Activated CD4-positive, alpha-beta T cell treated with anti-CD3 and anti-CD28 coated beads, Interleukin-2, amount 10 ng/mL, durations not matched to agents 24 days and 14 days (primary cell): ENCODE measurements at regions not wholly inside any gene's neighbourhood (a gene's known extent, or its start where the extent isn't known, plus 50 kb on each side); places are given as distances from the start of the nearest gene placed in this dataset.
A peak's percentile ranks its signal among the peaks of the same experiment; 100 is the strongest.

Experiments used
- DNase-seq: peaks from one replicate; pipeline ENCODE4 v3.0.0; 2022
- H3K27ac Mint-ChIP-seq: one replicate; pipeline ENCODE4 v1.8.0; 2022; ENCODE audit warnings: mild to moderate bottlenecking, mixed read lengths
- H3K27me3 Mint-ChIP-seq: one replicate; pipeline ENCODE4 v1.8.0; 2022; ENCODE audit warnings: mixed read lengths
- H3K36me3 Mint-ChIP-seq: one replicate; pipeline ENCODE4 v1.8.0; 2022; ENCODE audit warnings: low read depth, mild to moderate bottlenecking, mixed read lengths
- H3K4me1 Mint-ChIP-seq: one replicate; pipeline ENCODE4 v1.8.0; 2021; ENCODE audit warnings: mixed read lengths
- H3K4me3 Mint-ChIP-seq: one replicate; pipeline ENCODE4 v1.8.0; 2022; ENCODE audit warnings: mild to moderate bottlenecking, moderate library complexity, mixed read lengths
- H3K9me3 Mint-ChIP-seq: one replicate; pipeline ENCODE4 v1.8.0; 2021; ENCODE audit warnings: mixed read lengths
- intact Hi-C: fragments of 100-400 bp; cut with micrococcal nuclease; formaldehyde crosslinking; loops from one replicate; pipeline ENCODE4 v1.15.1; 2023

- no peaks in the 10 kb centered on the region for H3K4me1 Mint-ChIP-seq
- intact Hi-C loops: no loop called here
- peaks cover 2% of the 10 kb centered on the region for H3K27me3 Mint-ChIP-seq
- no peak overlapping the region for H3K4me3 Mint-ChIP-seq
- no peak overlapping the region for H3K27ac Mint-ChIP-seq
- no peak for DNase-seq
- H3K36me3 Mint-ChIP-seq: no peaks in the 10 kb centered on the region
- peaks cover 21% of the 10 kb centered on the region for H3K9me3 Mint-ChIP-seq
These were observed 244.7 kb downstream of the TMEM167A start for GRCh38 chr5:82832445-82832844.

GRCh38 chr5:82828211-82828610 is 249.0 kb downstream of the TMEM167A start:
- Mint-ChIP-seq H3K4me1 (no peaks in the 10 kb centered on the region), H3K4me3 (no peak overlapping the region), H3K36me3 (no peaks in the 10 kb centered on the region), H3K27me3 (no peaks in the 10 kb centered on the region), H3K27ac (no peak overlapping the region), H3K9me3 (no peaks in the 10 kb centered on the region)
- intact Hi-C loops: no loop called here
- DNase-seq: no peak

- Mint-ChIP-seq H3K9me3 (no peaks in the 10 kb centered on the region), H3K36me3 (no peaks in the 10 kb centered on the region), H3K27ac (no peak overlapping the region), H3K4me3 (no peak overlapping the region), H3K4me1 (no peaks in the 10 kb centered on the region), H3K27me3 (no peaks in the 10 kb centered on the region)
- intact Hi-C loops: no loop called here
- DNase-seq: no peak
These were observed 249.5 kb downstream of the TMEM167A start for GRCh38 chr5:82827651-82828050.

DNA sequence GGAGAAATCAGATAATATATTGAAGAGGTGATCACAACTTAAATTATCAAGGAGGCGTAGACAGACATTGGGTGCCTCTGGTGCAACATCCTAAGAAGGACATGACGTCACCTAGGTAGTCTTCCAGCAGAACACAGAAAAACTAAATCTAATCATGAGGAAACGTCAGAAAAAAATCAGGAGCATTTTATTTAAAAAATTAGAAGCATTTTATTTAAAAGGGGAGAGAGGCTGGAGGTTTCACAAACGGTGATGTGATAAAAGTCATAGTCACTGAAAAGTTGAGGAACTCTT is 254.6 kb downstream of the TMEM167A start:
- Mint-ChIP-seq H3K27ac (no peak overlapping the region), H3K4me3 (no peak overlapping the region), H3K4me1 (peaks cover 10% of the 10 kb centered on the region), H3K9me3 (no peaks in the 10 kb centered on the region), H3K36me3 (no peaks in the 10 kb centered on the region), H3K27me3 (no peaks in the 10 kb centered on the region)
- no peak for DNase-seq
- intact Hi-C loops: no loop called here

GRCh38 chr5:82821846-82822633 is 255.2 kb downstream of the TMEM167A start:
- peaks cover 10% of the 10 kb centered on the region for H3K4me1 Mint-ChIP-seq
- intact Hi-C loops: no loop called here
- H3K36me3 Mint-ChIP-seq: no peaks in the 10 kb centered on the region
- no peak overlapping the region for H3K27ac Mint-ChIP-seq
- DNase-seq: no peak
- no peak overlapping the region for H3K4me3 Mint-ChIP-seq
- no peaks in the 10 kb centered on the region for H3K9me3 Mint-ChIP-seq
- H3K27me3 Mint-ChIP-seq: no peaks in the 10 kb centered on the region

DNA sequence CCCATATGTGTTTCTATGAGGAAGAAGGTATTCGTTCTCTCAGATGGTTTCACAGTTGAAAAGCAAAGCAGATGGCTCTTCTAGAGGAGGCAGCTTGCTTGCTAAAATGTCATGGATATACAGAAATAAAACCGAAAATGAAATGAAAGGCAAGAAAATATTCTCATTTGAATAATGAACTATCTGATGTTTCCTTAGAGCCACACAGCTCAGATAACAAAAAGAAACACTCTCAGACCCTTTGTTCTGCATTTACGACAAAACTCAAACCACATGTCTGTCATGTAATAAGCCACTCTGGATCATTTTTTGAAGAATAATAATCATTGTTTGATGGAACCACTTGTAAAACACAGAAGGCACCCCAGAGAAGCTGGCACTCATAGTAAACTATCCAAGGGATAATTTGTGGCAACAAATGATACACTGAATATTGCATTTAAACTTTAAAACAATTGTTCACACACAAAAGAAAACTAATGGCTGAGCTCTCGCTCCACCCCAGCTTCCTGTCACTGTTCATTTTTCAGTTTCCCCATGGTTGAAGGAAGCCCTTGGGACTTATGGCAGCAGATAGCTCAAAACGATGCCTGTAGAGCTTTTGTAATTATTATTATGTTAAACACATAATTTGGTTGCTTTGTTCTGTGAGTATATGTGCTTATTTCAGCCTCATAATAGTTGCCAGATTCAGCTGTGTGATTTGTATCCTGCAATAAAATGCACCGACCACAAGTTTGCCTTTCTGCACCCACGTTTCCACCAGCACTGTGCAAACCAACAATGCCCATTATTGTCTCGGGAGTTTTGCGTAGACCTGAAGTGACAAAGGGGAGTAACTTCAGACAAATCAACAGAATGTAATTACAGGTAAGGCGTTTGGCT is 256.0 kb downstream of the TMEM167A start:
- Mint-ChIP-seq H3K36me3 (no peaks in the 10 kb centered on the region), H3K27ac (no peak overlapping the region), H3K9me3 (no peaks in the 10 kb centered on the region), H3K27me3 (no peaks in the 10 kb centered on the region), H3K4me1 (peaks cover 10% of the 10 kb centered on the region), H3K4me3 (peak overlapping the region; percentile 36)
- no peak for DNase-seq
- intact Hi-C loops: no loop called here

- DNase-seq: no peak
- H3K27me3 Mint-ChIP-seq: no peaks in the 10 kb centered on the region
- no peaks in the 10 kb centered on the region for H3K9me3 Mint-ChIP-seq
- no peak overlapping the region for H3K4me3 Mint-ChIP-seq
- H3K36me3 Mint-ChIP-seq: no peaks in the 10 kb centered on the region
- intact Hi-C loops: no loop called here
- no peak overlapping the region for H3K27ac Mint-ChIP-seq
- peaks cover 10% of the 10 kb centered on the region for H3K4me1 Mint-ChIP-seq
These were observed 257.0 kb downstream of the TMEM167A start for GRCh38 chr5:82820188-82820587.

GRCh38 chr5:82817897-82818676 is 259.1 kb downstream of the TMEM167A start:
- intact Hi-C loops: no loop called here
- Mint-ChIP-seq H3K4me1 (peaks cover 10% of the 10 kb centered on the region), H3K9me3 (no peaks in the 10 kb centered on the region), H3K4me3 (no peak overlapping the region), H3K27ac (no peak overlapping the region), H3K36me3 (no peaks in the 10 kb centered on the region), H3K27me3 (no peaks in the 10 kb centered on the region)
- DNase-seq: no peak

DNA sequence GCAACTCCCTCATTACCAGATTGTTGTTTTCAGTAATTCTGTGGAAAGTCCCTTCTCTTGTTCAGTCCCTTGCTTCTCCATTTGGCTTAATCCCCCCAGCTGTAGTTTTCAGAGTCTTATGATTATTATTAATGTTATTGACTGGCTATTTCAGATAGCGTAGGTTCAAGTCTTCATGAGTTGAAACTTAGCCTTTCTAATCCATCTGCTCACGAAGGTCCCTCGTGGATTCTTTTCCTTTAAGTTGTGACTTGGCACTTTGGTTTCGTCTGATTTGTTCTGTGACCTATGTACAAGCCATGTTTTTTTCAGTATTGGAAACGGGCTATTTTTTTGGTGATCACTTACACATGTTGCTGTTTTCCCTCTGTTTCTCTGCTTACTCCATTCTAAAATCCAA is 260.3 kb downstream of the TMEM167A start:
- intact Hi-C loops: no loop called here
- Mint-ChIP-seq H3K4me3 (no peak overlapping the region), H3K27me3 (no peaks in the 10 kb centered on the region), H3K27ac (no peak overlapping the region), H3K4me1 (peaks cover 8% of the 10 kb centered on the region), H3K9me3 (no peaks in the 10 kb centered on the region), H3K36me3 (no peaks in the 10 kb centered on the region)
- DNase-seq: no peak

DNA sequence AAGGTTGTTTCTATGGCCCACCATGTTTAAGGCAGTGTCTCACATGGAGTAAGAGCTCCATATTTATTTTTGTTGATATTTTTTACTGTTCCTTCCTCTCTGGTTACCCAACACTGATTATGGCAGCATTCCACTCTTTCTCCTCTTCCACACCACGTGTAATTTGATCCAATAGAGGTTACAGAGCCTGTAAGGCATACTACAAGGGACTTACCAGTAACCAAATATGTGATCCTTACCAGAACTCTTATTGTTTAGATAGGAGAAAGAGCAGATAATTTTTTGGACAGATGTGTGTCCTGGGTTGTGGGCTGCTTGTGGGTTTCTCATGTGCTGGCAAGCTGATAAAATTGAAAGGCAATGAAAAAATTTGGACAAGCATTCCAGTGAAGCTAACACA is 261.3 kb downstream of the TMEM167A start:
- DNase-seq: no peak
- Mint-ChIP-seq H3K36me3 (no peaks in the 10 kb centered on the region), H3K4me3 (no peak overlapping the region), H3K9me3 (no peaks in the 10 kb centered on the region), H3K27ac (no peak overlapping the region), H3K4me1 (peaks cover 5% of the 10 kb centered on the region), H3K27me3 (no peaks in the 10 kb centered on the region)
- intact Hi-C loops: no loop called here

DNA sequence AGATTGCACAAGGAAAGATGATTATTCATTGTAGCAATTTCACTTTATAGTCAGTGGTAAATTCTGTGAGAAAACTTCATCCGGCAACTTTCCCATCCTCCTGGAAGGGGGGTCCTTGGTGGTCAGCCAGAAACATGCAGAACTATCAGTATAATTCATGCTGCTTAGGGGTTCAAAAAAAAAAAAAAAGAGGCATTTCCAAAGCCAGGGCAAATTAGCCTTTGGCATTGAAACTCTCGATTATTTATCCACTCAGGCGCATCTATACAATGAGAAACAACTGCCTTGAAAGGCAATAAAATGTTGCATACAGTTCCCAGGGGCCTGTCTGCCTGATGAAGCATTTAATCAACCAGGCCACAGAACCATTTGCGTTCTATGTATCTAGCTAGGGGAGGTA is 263.3 kb downstream of the TMEM167A start:
- H3K27me3 Mint-ChIP-seq: no peaks in the 10 kb centered on the region

GRCh38 chr5:82812575-82812974 is 264.6 kb downstream of the TMEM167A start:
- Mint-ChIP-seq H3K36me3 (no peaks in the 10 kb centered on the region), H3K4me3 (no peak overlapping the region), H3K9me3 (no peaks in the 10 kb centered on the region), H3K27me3 (no peaks in the 10 kb centered on the region), H3K27ac (no peak overlapping the region), H3K4me1 (no peaks in the 10 kb centered on the region)
- intact Hi-C loops: no loop called here
- no peak for DNase-seq

More for the DNA sequence above, 263.3 kb downstream of the TMEM167A start:
- Mint-ChIP-seq H3K4me1 (no peaks in the 10 kb centered on the region), H3K36me3 (no peaks in the 10 kb centered on the region), H3K27ac (no peak overlapping the region), H3K9me3 (no peaks in the 10 kb centered on the region), H3K4me3 (no peak overlapping the region)
- DNase-seq: no peak
- intact Hi-C loops: no loop called here

DNA sequence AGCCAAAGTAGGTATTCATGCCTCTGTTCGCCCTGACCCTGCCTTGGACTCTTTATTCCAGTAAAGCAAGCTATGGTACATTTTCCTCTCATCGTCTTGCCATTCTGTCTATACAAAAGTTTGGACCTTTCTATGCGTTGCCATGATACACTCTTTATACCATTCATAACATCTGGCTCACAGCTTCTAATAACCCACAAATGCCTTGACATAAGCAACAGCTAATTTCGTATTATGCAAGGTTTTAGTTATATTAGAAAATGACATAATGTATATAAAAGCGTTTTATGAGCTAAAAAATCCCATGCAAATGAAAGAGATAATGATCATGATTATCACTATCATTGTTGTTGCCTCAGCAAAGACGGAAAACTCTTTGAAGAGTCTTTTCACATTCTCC is 265.7 kb downstream of the TMEM167A start:
- no peaks in the 10 kb centered on the region for H3K27me3 Mint-ChIP-seq
- intact Hi-C loops: no loop called here
- H3K4me1 Mint-ChIP-seq: no peaks in the 10 kb centered on the region

More for the DNA sequence above, 265.7 kb downstream of the TMEM167A start:
- Mint-ChIP-seq H3K9me3 (no peaks in the 10 kb centered on the region), H3K4me3 (no peak overlapping the region), H3K27ac (no peak overlapping the region), H3K36me3 (no peaks in the 10 kb centered on the region)
- no peak for DNase-seq
